MM.1S (cell line): ENCODE measurements at regions not wholly inside any gene's neighbourhood (a gene's known extent, or its start where the extent isn't known, plus 50 kb on each side); places are given as distances from the start of the nearest gene placed in this dataset.

Experiments
- DNase-seq: peaks from one replicate; pipeline ENCODE4 v3.0.0-alpha.2; 2015
- H2AFZ ChIP-seq: fragments of 300-600 bp; sonication (generic); 2 replicates; pipeline ENCODE4 v1.6.0; 2016; ENCODE audit warnings: antibody characterized with exemption, low read length
- H3F3A ChIP-seq: fragments of 300-600 bp; sonication (generic); 2 replicates; pipeline ENCODE4 v1.6.1; 2016; ENCODE audit warnings: mild to moderate bottlenecking, antibody characterized with exemption, low read length, moderate library complexity, mixed read lengths; ENCODE audit not compliant: insufficient read depth
- H3K27ac ChIP-seq: fragments of 300-600 bp; sonication (generic); 2 replicates; pipeline ENCODE4 v1.5.1; 2016; ENCODE audit warnings: mild to moderate bottlenecking, low read length
- H3K27me3 ChIP-seq: fragments of 300-600 bp; sonication (generic); replicated peaks from 2 replicates; pipeline ENCODE4 v1.6.0; 2016; ENCODE audit warnings: low read length; ENCODE audit not compliant: insufficient read depth
- H3K36me3 ChIP-seq: fragments of 300-600 bp; sonication (generic); replicated peaks from 2 replicates; pipeline ENCODE4 v1.6.1; 2016; ENCODE audit warnings: mild to moderate bottlenecking, low read length, mixed read lengths; ENCODE audit not compliant: insufficient read depth
- H3K4me1 ChIP-seq: fragments of 300-600 bp; sonication (generic); 2 replicates; pipeline ENCODE4 v1.6.1; 2016; ENCODE audit warnings: low read length, mixed read lengths
- H3K4me2 ChIP-seq: fragments of 300-600 bp; sonication (generic); 2 replicates; pipeline ENCODE4 v1.6.0; 2016; ENCODE audit warnings: low read depth, low read length
- H3K4me3 ChIP-seq: fragments of 300-600 bp; sonication (generic); 2 replicates; pipeline ENCODE4 v1.5.1; 2016; ENCODE audit warnings: low read length, mixed read lengths
- H3K79me2 ChIP-seq: fragments of 300-600 bp; sonication (generic); 2 replicates; pipeline ENCODE4 v1.6.1; 2016; ENCODE audit warnings: mixed run types, low read length, mixed read lengths
- H3K9ac ChIP-seq: fragments of 300-600 bp; sonication (generic); 2 replicates; pipeline ENCODE4 v1.6.1; 2016; ENCODE audit warnings: low read length, mixed read lengths
- H3K9me2 ChIP-seq: fragments of 300-600 bp; sonication (generic); replicated peaks from 2 replicates; pipeline ENCODE4 v1.6.1; 2016; ENCODE audit warnings: mild to moderate bottlenecking, low read length, mixed read lengths; ENCODE audit not compliant: insufficient read depth
- H3K9me3 ChIP-seq: fragments of 300-600 bp; sonication (generic); replicated peaks from 2 replicates; pipeline ENCODE4 v1.6.1; 2016; ENCODE audit warnings: mild to moderate bottlenecking, low read length, mixed read lengths; ENCODE audit not compliant: insufficient read depth
- H4K20me1 ChIP-seq: fragments of 300-600 bp; sonication (generic); 2 replicates; pipeline ENCODE4 v1.6.1; 2016; ENCODE audit warnings: mild to moderate bottlenecking, low read length, moderate library complexity, mixed read lengths; ENCODE audit not compliant: insufficient read depth
- EZH2 ChIP-seq: fragments of 300-600 bp; sonication (generic); optimal IDR thresholded peaks from 2 replicates; pipeline ENCODE3; 2017; ENCODE audit warnings: low read depth, mild to moderate bottlenecking, antibody characterized with exemption, low read length, mixed read lengths
- EZH2phosphoT487 ChIP-seq: fragments of 300-600 bp; sonication (generic); IDR thresholded peaks from 2 replicates; pipeline ENCODE4 v1.6.1; 2018; ENCODE audit warnings: antibody characterized with exemption, low read length
- TF ChIP-seq, protein P1 (sequence below): fragments of 300-600 bp; sonication (generic); IDR thresholded peaks from 2 replicates; pipeline ENCODE4 v1.5.1; 2016; ENCODE audit warnings: antibody characterized with exemption, low read length, mixed read lengths

DNA sequence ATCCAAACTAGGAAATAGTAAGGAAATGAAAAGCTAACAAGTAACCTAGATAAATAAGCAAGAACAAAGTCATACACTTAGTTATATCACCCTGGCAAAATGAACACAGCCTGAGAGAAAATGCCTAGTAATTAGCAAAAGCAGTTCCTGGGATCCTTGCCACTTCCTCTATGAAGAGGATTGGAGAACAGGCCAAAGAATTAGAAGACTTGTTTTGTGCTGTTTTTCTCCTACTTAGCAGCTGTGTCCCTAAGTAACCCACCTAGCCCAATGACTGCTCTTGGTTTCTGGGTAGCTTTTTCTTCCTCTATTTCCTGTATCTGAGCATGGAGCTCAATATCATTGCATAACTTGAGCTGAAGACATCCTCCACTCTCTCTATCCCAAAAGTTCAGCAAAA, 713.9 kb downstream of the ETS1 start:
- Histone ChIP-seq H3K9ac (no peak overlapping the region), H3F3A (no peaks in the 10 kb centered on the region), H3K27me3 (no peaks in the 10 kb centered on the region), H3K9me2 (no peaks in the 10 kb centered on the region), H3K4me3 (no peak overlapping the region), H3K27ac (no peak overlapping the region), H2AFZ (no peak overlapping the region), H3K4me1 (no peaks in the 10 kb centered on the region), H3K9me3 (no peaks in the 10 kb centered on the region), H3K36me3 (no peaks in the 10 kb centered on the region), H4K20me1 (no peaks in the 10 kb centered on the region), H3K79me2 (no peaks in the 10 kb centered on the region), H3K4me2 (no peak overlapping the region)
- no peak for TF ChIP-seq EZH2
- no peak for TF ChIP-seq EZH2phosphoT487
- TF ChIP-seq, protein P1, sequence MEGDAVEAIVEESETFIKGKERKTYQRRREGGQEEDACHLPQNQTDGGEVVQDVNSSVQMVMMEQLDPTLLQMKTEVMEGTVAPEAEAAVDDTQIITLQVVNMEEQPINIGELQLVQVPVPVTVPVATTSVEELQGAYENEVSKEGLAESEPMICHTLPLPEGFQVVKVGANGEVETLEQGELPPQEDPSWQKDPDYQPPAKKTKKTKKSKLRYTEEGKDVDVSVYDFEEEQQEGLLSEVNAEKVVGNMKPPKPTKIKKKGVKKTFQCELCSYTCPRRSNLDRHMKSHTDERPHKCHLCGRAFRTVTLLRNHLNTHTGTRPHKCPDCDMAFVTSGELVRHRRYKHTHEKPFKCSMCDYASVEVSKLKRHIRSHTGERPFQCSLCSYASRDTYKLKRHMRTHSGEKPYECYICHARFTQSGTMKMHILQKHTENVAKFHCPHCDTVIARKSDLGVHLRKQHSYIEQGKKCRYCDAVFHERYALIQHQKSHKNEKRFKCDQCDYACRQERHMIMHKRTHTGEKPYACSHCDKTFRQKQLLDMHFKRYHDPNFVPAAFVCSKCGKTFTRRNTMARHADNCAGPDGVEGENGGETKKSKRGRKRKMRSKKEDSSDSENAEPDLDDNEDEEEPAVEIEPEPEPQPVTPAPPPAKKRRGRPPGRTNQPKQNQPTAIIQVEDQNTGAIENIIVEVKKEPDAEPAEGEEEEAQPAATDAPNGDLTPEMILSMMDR = no peak
- DNase-seq = no peak

DNA sequence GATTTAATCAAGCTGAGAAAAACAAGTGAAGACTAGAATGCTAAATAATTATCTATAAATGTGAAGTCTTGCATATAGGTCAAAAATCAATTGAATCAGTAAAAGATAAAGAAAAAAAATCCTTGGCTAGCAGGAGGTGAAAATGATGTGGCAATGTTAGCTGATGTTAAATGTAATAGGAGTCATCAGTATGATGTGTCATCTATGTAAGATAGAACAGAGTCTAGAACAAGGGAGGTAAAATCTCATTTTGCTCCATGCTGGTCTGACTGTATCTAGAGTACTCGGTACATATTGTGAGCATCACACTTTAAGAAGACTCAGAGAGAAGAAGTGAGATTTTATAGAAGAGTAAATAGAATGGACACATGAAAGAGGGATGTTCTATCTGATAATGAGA, 721.2 kb downstream of the ETS1 start:
- TF ChIP-seq EZH2phosphoT487 (no peak), EZH2 (no peak)
- TF ChIP-seq, protein P1 = no peak
- Histone ChIP-seq H3K27me3 (no peaks in the 10 kb centered on the region), H3F3A (no peaks in the 10 kb centered on the region), H2AFZ (no peak overlapping the region), H3K4me2 (no peak overlapping the region), H3K4me1 (no peaks in the 10 kb centered on the region), H3K4me3 (no peak overlapping the region), H4K20me1 (no peaks in the 10 kb centered on the region), H3K79me2 (no peaks in the 10 kb centered on the region), H3K36me3 (no peaks in the 10 kb centered on the region), H3K9ac (no peak overlapping the region), H3K9me2 (no peaks in the 10 kb centered on the region), H3K27ac (no peak overlapping the region), H3K9me3 (no peaks in the 10 kb centered on the region)
- no peak for DNase-seq

DNA sequence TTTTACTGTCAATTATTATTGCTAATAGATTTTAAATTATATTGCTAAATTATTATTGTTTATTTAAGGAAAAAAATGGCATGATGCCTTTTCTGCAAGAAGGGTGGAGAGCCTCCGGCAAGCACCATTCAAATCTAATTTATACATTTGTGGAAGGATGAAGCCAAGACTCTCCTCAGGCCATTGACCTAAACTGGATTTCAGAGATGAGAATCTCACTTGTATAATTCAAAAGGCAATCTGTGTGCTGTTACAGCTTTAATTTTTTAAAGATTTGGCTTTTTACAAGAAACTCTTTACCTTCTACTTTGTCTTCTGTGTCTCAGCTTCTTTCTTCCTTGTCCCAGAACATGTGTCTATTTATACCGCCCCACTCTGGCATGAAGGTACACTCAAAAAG, 722.5 kb downstream of the ETS1 start:
- Histone ChIP-seq H3K9me3 (no peaks in the 10 kb centered on the region), H3K27me3 (no peaks in the 10 kb centered on the region), H3K9me2 (no peaks in the 10 kb centered on the region), H3K4me3 (no peak overlapping the region), H3K27ac (no peak overlapping the region), H3K36me3 (no peaks in the 10 kb centered on the region), H3K79me2 (no peaks in the 10 kb centered on the region), H3K9ac (no peak overlapping the region), H3K4me2 (no peak overlapping the region), H3F3A (no peaks in the 10 kb centered on the region), H3K4me1 (no peaks in the 10 kb centered on the region), H4K20me1 (no peaks in the 10 kb centered on the region), H2AFZ (no peak overlapping the region)
- no peak for DNase-seq
- TF ChIP-seq, protein P1 = no peak
- TF ChIP-seq EZH2phosphoT487 (no peak), EZH2 (no peak)
